ENCODE measurements at regions not wholly inside any gene's neighbourhood (a gene's known extent, or its start where the extent isn't known, plus 50 kb on each side); places are given as distances from the start of the nearest gene placed in this dataset.

DNA sequence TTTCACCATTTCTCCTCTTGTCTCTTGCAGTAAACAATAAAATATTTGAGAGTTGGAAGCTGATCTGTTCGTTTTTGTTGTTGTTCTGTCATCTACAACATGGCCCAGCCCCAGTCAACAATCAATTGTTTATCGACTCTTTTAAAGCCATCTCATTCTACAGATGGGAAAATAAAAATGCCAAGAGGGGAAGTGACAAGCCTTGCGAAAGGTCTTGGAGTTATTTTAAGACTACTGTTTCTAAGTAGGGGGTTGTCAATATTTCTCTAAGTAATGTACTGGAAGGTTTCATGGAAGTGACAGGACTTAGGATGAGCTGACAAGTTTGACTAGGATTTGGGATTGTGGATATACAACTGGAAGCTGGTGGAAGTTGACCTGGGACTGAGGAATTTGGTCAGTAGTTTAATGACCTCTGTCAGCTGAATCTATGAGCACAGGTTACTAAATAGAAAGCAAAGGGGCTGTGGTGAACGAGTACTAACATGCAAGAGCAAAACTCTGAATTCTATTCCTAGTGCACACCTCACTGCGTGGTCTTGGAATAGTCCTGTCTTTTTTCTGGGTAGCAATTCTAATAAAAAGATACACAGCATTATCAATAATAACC lies 57.5 kb upstream of the ADRB2 start:
- CTCF ChIA-PET = interaction anchor here (0.5 kb wide), 1 partner anchor 10 kb away, joined by 4 read pairs; no protein-coding TSS in a partner anchor
- BruUV-seq (replicated peaks) = no TSS peak

DNA sequence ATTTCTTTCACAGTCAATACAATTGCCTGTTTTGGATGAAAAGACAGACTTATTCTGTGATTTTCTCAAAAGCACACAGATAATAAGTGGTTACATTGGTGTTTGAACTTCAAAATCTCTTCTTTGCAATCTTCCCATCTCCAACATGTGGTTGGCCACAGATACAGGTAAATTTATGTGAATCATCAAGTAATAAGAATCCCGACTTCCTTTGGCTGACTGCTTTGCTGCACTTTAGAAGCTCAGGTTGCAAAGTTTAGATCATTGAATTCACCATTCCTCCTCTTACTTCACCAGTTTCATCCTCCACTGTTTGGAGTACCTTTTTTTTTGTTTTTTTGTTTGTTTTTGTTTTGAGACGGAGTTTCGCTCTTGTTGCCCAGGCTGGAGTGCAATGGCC lies 56.5 kb upstream of the ADRB2 start:
- Histone ChIP-seq H3K4me2 (no peak overlapping the region), H3K27ac (no peak overlapping the region), H3K36me3 (ENCODE audit: low read depth) (no peaks in the 10 kb centered on the region), H2AFZ (no peak overlapping the region), H3F3A (ENCODE audit: insufficient read depth, low read depth) (no peaks in the 10 kb centered on the region), H3K4me1 (replicated peaks; ENCODE audit: insufficient read depth) (no peaks in the 10 kb centered on the region), H4K20me1 (ENCODE audit: insufficient read depth) (no peaks in the 10 kb centered on the region), H3K9me2 (ENCODE audit: insufficient read depth) (no peaks in the 10 kb centered on the region), H3K27me3 (ENCODE audit: insufficient read depth, low read depth) (no peaks in the 10 kb centered on the region), H3K4me3 (no peak overlapping the region), H3K79me2 (ENCODE audit: low read depth) (no peaks in the 10 kb centered on the region), H3K9me3 (ENCODE audit: insufficient read depth, low read depth) (no peaks in the 10 kb centered on the region)
- intact Hi-C loops (cut with micrococcal nuclease; ENCODE audit: unreplicated experiment) = no loop called here
- ChIA-PET POLR2A (ENCODE audit: unreplicated experiment) (no interaction called here), CTCF (no interaction called here)
- TF ChIP-seq, protein P1, sequence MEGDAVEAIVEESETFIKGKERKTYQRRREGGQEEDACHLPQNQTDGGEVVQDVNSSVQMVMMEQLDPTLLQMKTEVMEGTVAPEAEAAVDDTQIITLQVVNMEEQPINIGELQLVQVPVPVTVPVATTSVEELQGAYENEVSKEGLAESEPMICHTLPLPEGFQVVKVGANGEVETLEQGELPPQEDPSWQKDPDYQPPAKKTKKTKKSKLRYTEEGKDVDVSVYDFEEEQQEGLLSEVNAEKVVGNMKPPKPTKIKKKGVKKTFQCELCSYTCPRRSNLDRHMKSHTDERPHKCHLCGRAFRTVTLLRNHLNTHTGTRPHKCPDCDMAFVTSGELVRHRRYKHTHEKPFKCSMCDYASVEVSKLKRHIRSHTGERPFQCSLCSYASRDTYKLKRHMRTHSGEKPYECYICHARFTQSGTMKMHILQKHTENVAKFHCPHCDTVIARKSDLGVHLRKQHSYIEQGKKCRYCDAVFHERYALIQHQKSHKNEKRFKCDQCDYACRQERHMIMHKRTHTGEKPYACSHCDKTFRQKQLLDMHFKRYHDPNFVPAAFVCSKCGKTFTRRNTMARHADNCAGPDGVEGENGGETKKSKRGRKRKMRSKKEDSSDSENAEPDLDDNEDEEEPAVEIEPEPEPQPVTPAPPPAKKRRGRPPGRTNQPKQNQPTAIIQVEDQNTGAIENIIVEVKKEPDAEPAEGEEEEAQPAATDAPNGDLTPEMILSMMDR (conservative IDR thresholded peaks at IDR 0.05) = no peak
- no peak for TF ChIP-seq EZH2 (IDR thresholded peaks at IDR 0.05; ENCODE audit: low read depth)
- BruUV-seq (replicated peaks) = no TSS peak
- no peak for DNase-seq

More for the DNA sequence above, 57.5 kb upstream of the ADRB2 start:
- DNase-seq = no peak
- no peak overlapping the region; the same call in 1 of the 2 replicates for H2AFZ ChIP-seq
- POLR2A ChIA-PET (ENCODE audit: unreplicated experiment) = no interaction called here
- TF ChIP-seq EZH2 (IDR thresholded peaks at IDR 0.05; ENCODE audit: low read depth) = no peak
- TF ChIP-seq, protein P1 (conservative IDR thresholded peaks at IDR 0.05) = no peak
- no peaks in the 10 kb centered on the region for H3K9me2 ChIP-seq (ENCODE audit: insufficient read depth)
- H3K4me3 ChIP-seq = no peak overlapping the region
- H3K27ac ChIP-seq = no peak overlapping the region
- H3K79me2 ChIP-seq (ENCODE audit: low read depth) = no peaks in the 10 kb centered on the region
- H3F3A ChIP-seq (ENCODE audit: insufficient read depth, low read depth) = no peaks in the 10 kb centered on the region
- no peaks in the 10 kb centered on the region for H3K4me1 ChIP-seq (replicated peaks; ENCODE audit: insufficient read depth)
- H3K27me3 ChIP-seq (ENCODE audit: insufficient read depth, low read depth) = no peaks in the 10 kb centered on the region
- H4K20me1 ChIP-seq (ENCODE audit: insufficient read depth) = no peaks in the 10 kb centered on the region
- no peaks in the 10 kb centered on the region for H3K9me3 ChIP-seq (ENCODE audit: insufficient read depth, low read depth)
- intact Hi-C loops (cut with micrococcal nuclease; ENCODE audit: unreplicated experiment) = no loop called here
- no peaks in the 10 kb centered on the region for H3K36me3 ChIP-seq (ENCODE audit: low read depth)
- no peak overlapping the region for H3K4me2 ChIP-seq

DNA sequence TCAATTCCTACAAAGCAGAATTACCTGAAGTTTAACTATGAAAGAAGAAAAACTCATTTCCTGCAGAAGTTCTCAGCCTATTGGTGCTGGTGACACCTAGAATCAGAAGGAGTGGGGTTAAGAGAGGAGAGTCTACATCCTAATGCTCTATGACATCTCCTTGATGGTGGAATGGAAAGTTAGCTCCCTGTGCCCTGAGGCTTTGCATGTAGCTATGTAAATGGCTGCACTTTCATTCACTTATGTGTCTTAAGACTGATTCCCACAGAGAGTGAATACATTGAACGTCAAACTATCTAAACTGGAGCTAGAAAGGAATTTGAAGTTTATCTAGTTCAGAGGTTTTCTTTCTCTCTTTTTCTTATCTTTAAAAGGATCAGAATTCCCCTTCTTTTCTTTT lies 52.1 kb upstream of the ADRB2 start:
- no peaks in the 10 kb centered on the region for H4K20me1 ChIP-seq (ENCODE audit: insufficient read depth)
- no peak overlapping the region for H3K27ac ChIP-seq
- no TSS peak for BruUV-seq (replicated peaks)
- H3K79me2 ChIP-seq (ENCODE audit: low read depth) = no peaks in the 10 kb centered on the region
- no peaks in the 10 kb centered on the region for H3K27me3 ChIP-seq (ENCODE audit: insufficient read depth, low read depth)
- CTCF ChIA-PET = no interaction called here
- POLR2A ChIA-PET (ENCODE audit: unreplicated experiment) = no interaction called here
- H2AFZ ChIP-seq = no peak overlapping the region
- peaks cover 13% of the 10 kb centered on the region for H3F3A ChIP-seq (ENCODE audit: insufficient read depth, low read depth)
- no peak overlapping the region for H3K4me3 ChIP-seq
- H3K9me3 ChIP-seq (ENCODE audit: insufficient read depth, low read depth) = no peaks in the 10 kb centered on the region
- DNase-seq = no peak
- no peak for TF ChIP-seq EZH2 (IDR thresholded peaks at IDR 0.05; ENCODE audit: low read depth)
- TF ChIP-seq, protein P1 (conservative IDR thresholded peaks at IDR 0.05) = no peak
- H3K4me2 ChIP-seq = no peak overlapping the region
- intact Hi-C loops (cut with micrococcal nuclease; ENCODE audit: unreplicated experiment) = no loop called here
- peaks cover 19% of the 10 kb centered on the region for H3K4me1 ChIP-seq (replicated peaks; ENCODE audit: insufficient read depth)
- no peaks in the 10 kb centered on the region for H3K36me3 ChIP-seq (ENCODE audit: low read depth)
- no peaks in the 10 kb centered on the region for H3K9me2 ChIP-seq (ENCODE audit: insufficient read depth)
